ENCODE measurements at regions not wholly inside any gene's neighbourhood (a gene's known extent, or its start where the extent isn't known, plus 50 kb on each side); places are given as distances from the start of the nearest gene placed in this dataset.

GRCh38 chr2:81852651-81853050, 1548.1 kb upstream of the LRRTM1 start:
- Histone ChIP-seq H3K9me3 (ENCODE audit: low read depth) (no peaks in the 10 kb centered on the region), H3K36me3 (no peaks in the 10 kb centered on the region), H3K4me1 (ENCODE audit: low read depth) (no peaks in the 10 kb centered on the region), H3K27ac (no peak overlapping the region), H3K4me3 (no peak overlapping the region), H3K27me3 (no peaks in the 10 kb centered on the region)
- no peak for DNase-seq (ENCODE audit: low read depth in 1 of 2, low spot score in 1 of 2)
- TF ChIP-seq CTCF (IDR thresholded peaks at IDR 0.05; ENCODE audit: low read depth, low read length): no peak

DNA sequence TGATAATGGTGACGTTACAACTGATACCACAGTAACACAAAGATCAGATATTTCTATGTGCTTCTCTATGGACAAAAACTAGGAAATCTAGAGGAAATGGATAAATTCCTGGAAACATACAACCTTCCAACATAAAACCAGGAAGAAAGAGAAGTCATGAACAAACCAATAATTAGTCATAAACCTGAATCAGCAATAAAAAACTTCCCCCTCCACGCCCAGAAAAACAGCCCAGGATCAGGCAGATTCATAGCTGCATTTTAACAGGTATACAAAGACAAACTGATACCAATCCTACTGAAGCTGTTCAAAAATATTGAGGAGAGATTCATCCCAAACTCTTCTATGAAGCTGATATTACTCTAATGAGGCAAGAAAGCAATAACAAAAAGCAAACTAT, 1535.2 kb upstream of the LRRTM1 start:
- no peak for TF ChIP-seq CTCF (IDR thresholded peaks at IDR 0.05; ENCODE audit: low read depth, low read length)
- Histone ChIP-seq H3K4me3 (no peak overlapping the region), H3K27ac (no peak overlapping the region), H3K4me1 (ENCODE audit: low read depth) (no peaks in the 10 kb centered on the region), H3K36me3 (no peaks in the 10 kb centered on the region), H3K27me3 (no peaks in the 10 kb centered on the region), H3K9me3 (ENCODE audit: low read depth) (no peaks in the 10 kb centered on the region)
- no peak for DNase-seq (ENCODE audit: low read depth in 1 of 2, low spot score in 1 of 2)

GRCh38 chr2:81835321-81836000, 1530.9 kb upstream of the LRRTM1 start:
- H3K27me3 ChIP-seq: no peaks in the 10 kb centered on the region
- no peak for TF ChIP-seq CTCF (IDR thresholded peaks at IDR 0.05; ENCODE audit: low read depth, low read length)
- H3K36me3 ChIP-seq: no peaks in the 10 kb centered on the region
- no peak overlapping the region for H3K27ac ChIP-seq
- H3K4me3 ChIP-seq: no peak overlapping the region
- no peaks in the 10 kb centered on the region for H3K9me3 ChIP-seq (ENCODE audit: low read depth)
- DNase-seq (ENCODE audit: low read depth in 1 of 2, low spot score in 1 of 2): peak in 1 of 2 donors; percentile 29
- H3K4me1 ChIP-seq (ENCODE audit: low read depth): no peaks in the 10 kb centered on the region

DNA sequence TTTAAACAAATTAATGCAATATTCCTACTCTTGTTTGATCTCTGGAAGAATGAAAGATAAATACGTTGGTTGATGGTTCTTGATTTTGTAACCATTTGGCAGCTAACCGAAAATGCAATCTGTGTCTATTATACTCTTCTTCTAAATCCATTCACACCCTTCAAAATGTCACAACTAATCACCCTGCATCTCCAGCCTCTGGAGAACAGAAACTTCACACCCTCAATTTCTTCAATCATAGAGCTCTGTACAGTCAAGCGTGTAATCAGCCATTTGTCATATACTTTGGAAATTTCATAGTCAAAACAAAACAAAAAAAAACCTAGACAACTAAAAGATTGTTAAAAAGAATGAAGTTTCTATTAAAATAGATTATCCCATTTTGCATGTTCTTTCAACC, 1482.3 kb upstream of the LRRTM1 start:
- no peaks in the 10 kb centered on the region for H3K36me3 ChIP-seq
- no peak for DNase-seq (ENCODE audit: low read depth in 1 of 2, low spot score in 1 of 2)
- no peak for TF ChIP-seq CTCF (IDR thresholded peaks at IDR 0.05; ENCODE audit: low read depth, low read length)

GRCh38 chr2:81767187-81767912, 1462.8 kb upstream of the LRRTM1 start:
- TF ChIP-seq CTCF (IDR thresholded peaks at IDR 0.05; ENCODE audit: low read depth, low read length): no peak

More for the DNA sequence above, 1482.3 kb upstream of the LRRTM1 start:
- Histone ChIP-seq H3K27ac (no peak overlapping the region), H3K27me3 (no peaks in the 10 kb centered on the region), H3K4me1 (ENCODE audit: low read depth) (no peaks in the 10 kb centered on the region), H3K9me3 (ENCODE audit: low read depth) (no peaks in the 10 kb centered on the region), H3K4me3 (no peak overlapping the region)

More at GRCh38 chr2:81767187-81767912, 1462.8 kb upstream of the LRRTM1 start:
- Histone ChIP-seq H3K27me3 (no peaks in the 10 kb centered on the region), H3K9me3 (ENCODE audit: low read depth) (no peaks in the 10 kb centered on the region), H3K4me1 (ENCODE audit: low read depth) (no peaks in the 10 kb centered on the region), H3K27ac (no peak overlapping the region), H3K36me3 (no peaks in the 10 kb centered on the region), H3K4me3 (no peak overlapping the region)
- DNase-seq (ENCODE audit: low read depth in 1 of 2, low spot score in 1 of 2): peak in 1 of 2 donors; percentile 3

Measured in cardiac muscle cell (in vitro differentiated cells and primary cell).